GM12874 (cell line): ENCODE measurements at regions not wholly inside any gene's neighbourhood (a gene's known extent, or its start where the extent isn't known, plus 50 kb on each side); places are given as distances from the start of the nearest gene placed in this dataset.

Experiments
- TF ChIP-seq, protein P1 (sequence below): IDR thresholded peaks from 2 replicates; pipeline ENCODE4 v1.5.1; 2011; ENCODE audit warnings: low read depth, mild to moderate bottlenecking, control low read depth, low read length, moderate library complexity; ENCODE audit not compliant: insufficient read depth

DNA sequence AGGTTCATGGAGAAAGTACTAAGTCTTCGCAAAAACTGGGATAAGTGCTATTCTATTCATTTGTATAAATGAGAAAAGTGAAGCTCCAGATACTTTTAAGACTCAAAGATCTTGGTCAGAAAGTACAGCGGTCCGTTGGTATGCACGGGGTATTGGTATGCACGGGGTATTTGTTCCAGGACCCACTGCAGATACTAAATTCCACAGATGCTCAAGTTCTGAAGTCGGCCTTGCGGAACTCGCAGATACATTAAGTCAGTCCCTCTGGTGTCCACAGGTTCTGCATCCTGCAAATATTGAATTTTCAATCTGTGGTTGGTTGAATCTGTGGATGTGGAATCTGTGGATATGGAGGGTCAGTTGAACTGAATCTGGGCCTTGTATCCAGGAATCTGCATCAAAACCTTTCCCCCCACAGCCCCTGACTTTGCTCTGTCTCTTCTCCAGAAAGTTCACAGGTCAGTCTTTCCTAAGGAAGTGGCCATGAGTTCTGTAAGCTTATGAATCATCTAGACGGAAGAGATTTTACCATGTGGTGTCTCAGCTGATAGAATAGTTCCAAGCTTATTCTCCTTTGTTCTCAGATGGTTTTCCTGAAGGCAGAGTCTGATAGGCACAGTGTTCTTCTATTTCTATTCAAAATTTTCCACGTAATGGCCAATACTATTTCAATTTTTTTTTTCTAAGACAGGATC lies 274.7 kb downstream of the NEDD1 start:
- TF ChIP-seq, protein P1, sequence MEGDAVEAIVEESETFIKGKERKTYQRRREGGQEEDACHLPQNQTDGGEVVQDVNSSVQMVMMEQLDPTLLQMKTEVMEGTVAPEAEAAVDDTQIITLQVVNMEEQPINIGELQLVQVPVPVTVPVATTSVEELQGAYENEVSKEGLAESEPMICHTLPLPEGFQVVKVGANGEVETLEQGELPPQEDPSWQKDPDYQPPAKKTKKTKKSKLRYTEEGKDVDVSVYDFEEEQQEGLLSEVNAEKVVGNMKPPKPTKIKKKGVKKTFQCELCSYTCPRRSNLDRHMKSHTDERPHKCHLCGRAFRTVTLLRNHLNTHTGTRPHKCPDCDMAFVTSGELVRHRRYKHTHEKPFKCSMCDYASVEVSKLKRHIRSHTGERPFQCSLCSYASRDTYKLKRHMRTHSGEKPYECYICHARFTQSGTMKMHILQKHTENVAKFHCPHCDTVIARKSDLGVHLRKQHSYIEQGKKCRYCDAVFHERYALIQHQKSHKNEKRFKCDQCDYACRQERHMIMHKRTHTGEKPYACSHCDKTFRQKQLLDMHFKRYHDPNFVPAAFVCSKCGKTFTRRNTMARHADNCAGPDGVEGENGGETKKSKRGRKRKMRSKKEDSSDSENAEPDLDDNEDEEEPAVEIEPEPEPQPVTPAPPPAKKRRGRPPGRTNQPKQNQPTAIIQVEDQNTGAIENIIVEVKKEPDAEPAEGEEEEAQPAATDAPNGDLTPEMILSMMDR, result no peak

DNA sequence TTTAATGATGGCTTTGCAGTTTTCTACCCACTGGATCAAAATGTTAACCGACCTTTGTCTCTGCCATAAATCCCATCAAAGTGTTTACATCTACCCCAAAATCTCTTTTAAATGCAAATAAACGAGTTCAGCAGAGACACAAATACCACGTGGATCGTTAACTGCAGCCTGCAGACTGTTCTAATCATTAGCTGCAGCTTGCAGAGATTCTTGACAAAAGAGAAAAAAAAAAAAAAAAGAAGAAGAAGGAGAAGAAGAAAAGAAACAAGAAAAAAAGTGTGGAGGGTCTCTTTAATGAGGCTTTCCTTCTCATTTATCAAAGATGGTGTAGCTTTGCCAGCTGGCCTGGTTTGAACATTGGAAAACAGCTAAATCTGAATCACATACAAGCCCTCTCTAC lies 275.7 kb downstream of the NEDD1 start:
- TF ChIP-seq, protein P1, result no peak

DNA sequence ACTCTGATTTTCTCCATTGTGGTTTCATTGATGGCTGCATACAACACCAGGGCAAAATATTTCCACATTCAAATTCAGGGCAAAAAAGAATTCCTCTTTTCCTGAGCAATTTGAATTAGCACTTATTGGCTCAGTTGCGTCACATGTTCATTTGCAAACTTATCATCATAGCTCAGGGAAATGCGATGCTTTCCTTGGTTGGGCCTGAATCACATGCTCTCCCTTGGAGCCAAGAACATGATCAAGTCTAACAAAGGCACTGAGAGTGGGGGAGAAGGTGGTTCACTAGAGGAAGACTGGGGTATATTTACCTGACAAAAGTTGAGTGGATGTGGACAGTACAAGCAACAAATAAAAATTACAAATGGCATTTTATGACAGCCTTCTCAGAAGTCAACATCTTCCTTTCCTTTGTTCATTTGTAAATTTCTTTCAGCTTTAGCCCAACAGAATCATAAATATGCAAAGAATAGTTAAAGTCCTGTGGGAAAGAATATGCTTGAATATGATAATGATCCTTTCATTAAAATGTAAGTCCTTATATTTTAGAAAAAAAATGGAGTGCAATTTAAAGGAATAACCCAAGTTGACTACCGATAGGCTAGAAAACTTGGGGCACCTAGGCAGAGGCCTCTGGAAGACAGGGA lies 277.2 kb downstream of the NEDD1 start:
- TF ChIP-seq, protein P1, result no peak

- TF ChIP-seq, protein P1, result no peak
Observed at GRCh38 chr12:97185567-97185966, 277.0 kb upstream of the RMST start.

- TF ChIP-seq, protein P1, result no peak
Observed at GRCh38 chr12:97194546-97194945, 268.1 kb upstream of the RMST start.

GRCh38 chr12:97200181-97200580 lies 262.4 kb upstream of the RMST start:
- TF ChIP-seq, protein P1, result no peak

GRCh38 chr12:97203408-97203807 lies 259.2 kb upstream of the RMST start:
- TF ChIP-seq, protein P1, result no peak
